ENCODE measurements at regions not wholly inside any gene's neighbourhood (a gene's known extent, or its start where the extent isn't known, plus 50 kb on each side); places are given as distances from the start of the nearest gene placed in this dataset.

DNA sequence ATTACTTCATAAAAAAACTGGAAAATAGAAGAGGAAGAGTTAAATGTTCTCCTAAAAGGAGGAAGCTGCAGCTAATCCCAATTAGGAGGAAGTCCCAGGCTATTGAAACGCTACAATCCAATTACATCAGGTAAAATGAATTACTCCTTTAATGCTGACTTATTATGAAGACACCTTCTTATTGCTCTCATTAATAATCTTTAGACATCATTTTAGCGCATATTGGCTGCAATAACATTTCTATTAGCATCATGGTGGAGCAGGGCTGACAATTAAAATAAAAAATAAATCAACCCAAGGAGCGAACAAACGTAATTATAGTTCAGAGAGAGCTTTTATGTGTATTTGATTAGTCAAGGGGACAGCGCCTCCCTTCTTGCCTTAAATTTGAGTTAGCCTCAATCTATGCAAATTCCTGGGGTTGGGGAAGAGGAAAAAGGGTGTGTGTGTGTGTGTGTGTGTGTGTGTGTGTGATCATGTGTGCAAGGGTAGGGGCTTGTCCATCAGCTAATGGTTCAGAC lies 109.0 kb upstream of the IRX6 start:
- TF ChIP-seq, protein P1, sequence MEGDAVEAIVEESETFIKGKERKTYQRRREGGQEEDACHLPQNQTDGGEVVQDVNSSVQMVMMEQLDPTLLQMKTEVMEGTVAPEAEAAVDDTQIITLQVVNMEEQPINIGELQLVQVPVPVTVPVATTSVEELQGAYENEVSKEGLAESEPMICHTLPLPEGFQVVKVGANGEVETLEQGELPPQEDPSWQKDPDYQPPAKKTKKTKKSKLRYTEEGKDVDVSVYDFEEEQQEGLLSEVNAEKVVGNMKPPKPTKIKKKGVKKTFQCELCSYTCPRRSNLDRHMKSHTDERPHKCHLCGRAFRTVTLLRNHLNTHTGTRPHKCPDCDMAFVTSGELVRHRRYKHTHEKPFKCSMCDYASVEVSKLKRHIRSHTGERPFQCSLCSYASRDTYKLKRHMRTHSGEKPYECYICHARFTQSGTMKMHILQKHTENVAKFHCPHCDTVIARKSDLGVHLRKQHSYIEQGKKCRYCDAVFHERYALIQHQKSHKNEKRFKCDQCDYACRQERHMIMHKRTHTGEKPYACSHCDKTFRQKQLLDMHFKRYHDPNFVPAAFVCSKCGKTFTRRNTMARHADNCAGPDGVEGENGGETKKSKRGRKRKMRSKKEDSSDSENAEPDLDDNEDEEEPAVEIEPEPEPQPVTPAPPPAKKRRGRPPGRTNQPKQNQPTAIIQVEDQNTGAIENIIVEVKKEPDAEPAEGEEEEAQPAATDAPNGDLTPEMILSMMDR (IDR thresholded peaks at IDR 0.05), result no peak
- intact Hi-C loops (cut with DNase I), result no loop called here
- H3K9ac ChIP-seq (ENCODE audit: low read depth in 2 of 2, low read length in 2 of 2), result no peak overlapping the region
- no peaks in the 10 kb centered on the region for H3K36me3 ChIP-seq
- no peak overlapping the region for H3K4me3 ChIP-seq
- no peak overlapping the region for H3K27ac ChIP-seq
- no peak for DNase-seq
- no peaks in the 10 kb centered on the region for H3K27me3 ChIP-seq
- no peaks in the 10 kb centered on the region for H3K4me1 ChIP-seq
- H3K9me3 ChIP-seq, result no peaks in the 10 kb centered on the region

DNA sequence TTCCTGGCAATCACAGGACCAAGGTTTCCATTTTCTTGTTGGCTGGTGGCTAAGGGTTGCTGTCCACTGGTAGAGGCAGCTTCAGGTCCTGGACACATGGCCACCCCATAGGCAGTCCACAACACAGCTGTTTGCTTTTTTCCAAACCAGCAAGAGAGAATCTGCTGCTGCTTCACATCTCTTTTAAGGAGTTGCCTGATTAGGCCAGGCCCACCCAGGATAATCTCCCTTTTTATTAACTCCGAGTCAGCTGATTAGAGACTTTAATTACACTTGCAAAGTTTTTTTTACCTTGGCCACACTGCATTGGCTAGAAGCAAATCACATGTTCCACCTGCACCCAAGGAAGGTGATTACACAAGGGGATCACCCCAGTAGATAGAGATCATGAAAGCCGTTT lies 106.6 kb upstream of the IRX6 start:
- Histone ChIP-seq H3K36me3 (no peaks in the 10 kb centered on the region), H3K27ac (no peak overlapping the region), H3K9ac (ENCODE audit: low read depth in 2 of 2, low read length in 2 of 2) (no peak overlapping the region), H3K27me3 (no peaks in the 10 kb centered on the region), H3K9me3 (no peaks in the 10 kb centered on the region), H3K4me1 (no peaks in the 10 kb centered on the region), H3K4me3 (no peak overlapping the region)
- no peak for DNase-seq
- TF ChIP-seq, protein P1 (IDR thresholded peaks at IDR 0.05), result no peak
- intact Hi-C loops (cut with DNase I), result no loop called here

DNA sequence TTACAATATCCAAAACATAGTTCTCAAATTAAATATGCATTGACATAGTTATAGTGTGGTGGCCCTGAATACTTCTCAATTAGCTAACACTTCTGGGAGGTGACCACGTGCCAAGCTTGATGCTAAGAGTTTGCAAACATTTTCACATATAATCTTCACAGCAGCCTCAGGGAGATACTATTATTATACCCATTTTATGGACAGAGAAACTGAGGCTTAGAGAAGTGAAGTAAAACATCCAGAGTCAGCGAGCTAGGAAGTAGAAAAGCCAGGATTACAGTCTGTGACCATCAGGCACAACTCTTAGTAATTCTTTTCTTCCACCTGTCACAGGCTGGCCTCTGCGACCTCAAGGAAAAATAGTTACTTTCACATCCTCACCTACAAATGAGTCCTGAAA lies 102.2 kb upstream of the IRX6 start:
- Histone ChIP-seq H3K27me3 (no peaks in the 10 kb centered on the region), H3K4me1 (no peaks in the 10 kb centered on the region), H3K36me3 (no peaks in the 10 kb centered on the region), H3K4me3 (no peak overlapping the region), H3K9me3 (no peaks in the 10 kb centered on the region), H3K9ac (ENCODE audit: low read depth in 2 of 2, low read length in 2 of 2) (no peak overlapping the region), H3K27ac (no peak overlapping the region)
- DNase-seq, result no peak
- intact Hi-C loops (cut with DNase I), result no loop called here
- TF ChIP-seq, protein P1 (IDR thresholded peaks at IDR 0.05), result no peak

DNA sequence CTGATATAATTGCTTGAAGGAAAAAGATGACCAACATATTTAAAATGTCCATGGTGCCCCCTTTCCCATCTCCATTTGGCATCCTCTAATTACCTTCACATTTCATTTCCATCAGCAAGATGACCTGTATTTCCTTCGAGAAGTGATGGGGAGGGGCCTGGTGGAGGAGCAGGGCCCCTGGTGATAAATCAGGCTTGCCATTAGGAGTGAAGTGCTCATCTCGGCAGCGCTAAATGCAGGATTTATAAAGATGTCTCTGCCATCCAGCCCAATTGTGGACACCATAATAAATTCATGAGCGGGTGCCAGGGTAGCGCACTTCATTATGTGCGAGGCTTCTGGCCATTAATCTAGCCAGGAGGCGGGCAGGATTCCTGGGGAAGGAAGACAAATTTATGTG lies 101.5 kb upstream of the IRX6 start:
- H3K9ac ChIP-seq (ENCODE audit: low read depth in 2 of 2, low read length in 2 of 2), result no peak overlapping the region
- H3K36me3 ChIP-seq, result no peaks in the 10 kb centered on the region
- no peak overlapping the region for H3K27ac ChIP-seq
- no peaks in the 10 kb centered on the region for H3K4me1 ChIP-seq
- no peak overlapping the region for H3K4me3 ChIP-seq
- H3K9me3 ChIP-seq, result no peaks in the 10 kb centered on the region
- intact Hi-C loops (cut with DNase I), result no loop called here
- TF ChIP-seq, protein P1 (IDR thresholded peaks at IDR 0.05), result no peak
- no peak for DNase-seq
- H3K27me3 ChIP-seq, result no peaks in the 10 kb centered on the region

DNA sequence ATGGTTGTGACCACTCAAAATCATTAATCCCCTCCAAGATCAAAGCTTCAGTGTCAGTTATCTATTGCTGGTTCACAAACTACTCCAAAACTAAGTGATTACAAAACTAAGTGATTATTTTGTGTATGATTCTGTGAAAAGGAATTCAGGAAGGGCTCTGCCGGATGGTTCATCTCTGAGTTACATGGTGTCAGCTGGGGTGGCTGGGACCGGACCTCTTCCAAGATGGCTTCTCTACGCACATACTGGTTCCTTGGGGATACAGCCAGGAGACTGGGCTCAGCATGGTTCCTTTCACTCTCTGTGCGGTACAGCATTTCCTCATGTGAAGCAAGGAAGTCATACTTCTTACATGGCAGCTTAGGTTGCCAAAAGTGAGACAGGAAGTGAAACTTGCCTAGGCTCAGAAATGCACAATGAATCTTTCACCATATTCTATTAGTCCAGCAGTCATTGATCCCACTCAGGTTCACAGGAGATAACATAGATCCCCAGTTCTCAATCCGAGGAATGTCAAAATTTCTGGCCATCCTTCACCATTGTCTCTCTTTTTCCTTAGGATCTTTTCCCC lies 97.9 kb upstream of the IRX6 start:
- intact Hi-C loops (cut with DNase I), result no loop called here
- Histone ChIP-seq H3K27me3 (no peaks in the 10 kb centered on the region), H3K9ac (ENCODE audit: low read depth in 2 of 2, low read length in 2 of 2) (no peak overlapping the region), H3K9me3 (no peaks in the 10 kb centered on the region), H3K4me1 (no peaks in the 10 kb centered on the region), H3K4me3 (no peak overlapping the region), H3K27ac (no peak overlapping the region), H3K36me3 (no peaks in the 10 kb centered on the region)
- TF ChIP-seq, protein P1 (IDR thresholded peaks at IDR 0.05), result no peak
- DNase-seq, result no peak
